ENCODE measurements at regions not wholly inside any gene's neighbourhood (a gene's known extent, or its start where the extent isn't known, plus 50 kb on each side); places are given as distances from the start of the nearest gene placed in this dataset.
"Not testable (repeated sequence)": the region's sequence is repeated elsewhere in the genome, so short reads cannot be mapped to it uniquely, and the experiment has no call there.

- no peak for DNase-seq
Observed at GRCh38 chr10:30531751-30532530, 97.6 kb downstream of the LYZL2 start.

- peak; percentile 84 for DNase-seq
Observed at GRCh38 chr10:30529373-30529998, 95.5 kb downstream of the MAP3K8 start.

GRCh38 chr10:30528429-30528786, 94.4 kb downstream of the MAP3K8 start:
- DNase-seq, result no peak

- DNase-seq, result no peak
Observed at GRCh38 chr10:30527623-30528428, 93.8 kb downstream of the MAP3K8 start.

- DNase-seq, result not testable (repeated sequence)
Observed at GRCh38 chr10:30522661-30523078, 88.7 kb downstream of the MAP3K8 start.

GRCh38 chr10:30518907-30519306, 84.9 kb downstream of the MAP3K8 start:
- DNase-seq, result no peak

Data from stimulated activated CD8-positive, alpha-beta memory T cell treated with anti-CD3 and anti-CD28 coated beads, Interleukin-4, amount 100 ng/mL, for 48 hours (primary cell).